Lung (tissue), 11 donors: ENCODE measurements at regions not wholly inside any gene's neighbourhood (a gene's known extent, or its start where the extent isn't known, plus 50 kb on each side); places are given as distances from the start of the nearest gene placed in this dataset.
"Not testable (repeated sequence)": the region's sequence is repeated elsewhere in the genome, so short reads cannot be mapped to it uniquely, and the experiment has no call there.

Experiments
- ATAC-seq: fragments of 200-7000 bp; cut with Tn5 transposase; one replicate; pipeline ENCODE4 v1.9.1; 2020; ENCODE audit warnings: moderate number of reproducible peaks; ENCODE audit not compliant: insufficient read depth, low FRiP score
- DNase-seq, 3 donors: peaks; one replicate each; pipeline ENCODE4 v3.0.0-alpha.2; 2013 to 2017
- H3K27ac ChIP-seq, 2 donors: one replicate each; pipeline ENCODE4 v1.5.1; 2013; ENCODE audit warnings: mild to moderate bottlenecking in 2 of 2, moderate library complexity in 2 of 2, control low read depth in 1 of 2, inconsistent platforms in 1 of 2, low read depth in 1 of 2, low read length in 1 of 2
- H3K27me3 ChIP-seq, 3 donors: one replicate each; pipeline ENCODE4 v1.5.1; 2013; ENCODE audit warnings: low read length in 2 of 3; ENCODE audit not compliant: control insufficient read depth in 3 of 3, insufficient read depth in 3 of 3
- H3K36me3 ChIP-seq, 4 donors: one replicate each; pipeline ENCODE4 v1.5.1; 2013; ENCODE audit warnings: low read length in 4 of 4, mild to moderate bottlenecking in 1 of 4, moderate library complexity in 1 of 4; ENCODE audit not compliant: control insufficient read depth in 4 of 4, insufficient read depth in 4 of 4
- H3K4me1 ChIP-seq, 5 donors: one replicate each; pipeline ENCODE4 v1.5.1; 2013; ENCODE audit warnings: low read length in 5 of 5, mild to moderate bottlenecking in 2 of 5, moderate library complexity in 1 of 5; ENCODE audit not compliant: control insufficient read depth in 5 of 5, insufficient read depth in 5 of 5
- H3K4me3 ChIP-seq: one replicate; pipeline ENCODE4 v1.5.1; 2013; ENCODE audit warnings: mild to moderate bottlenecking, control low read depth, moderate library complexity
- H3K9ac ChIP-seq, 2 donors: one replicate each; pipeline ENCODE4 v1.5.1; 2013; ENCODE audit warnings: low read length in 2 of 2, control low read depth in 1 of 2; ENCODE audit not compliant: insufficient read depth in 1 of 2
- H3K9me3 ChIP-seq, 4 donors: one replicate each; pipeline ENCODE4 v1.5.1; 2013; ENCODE audit warnings: low read length in 3 of 4, mild to moderate bottlenecking in 1 of 4, moderate library complexity in 1 of 4; ENCODE audit not compliant: control insufficient read depth in 4 of 4, insufficient read depth in 3 of 4
- CTCF ChIP-seq: IDR thresholded peaks from 2 replicates; pipeline ENCODE4 v1.5.1; 2012; ENCODE audit warnings: mild to moderate bottlenecking; ENCODE audit errors: control extremely low read depth, extremely low read depth
- WGBS, 2 donors: extraction: QIAGEN DNeasy Blood & Tissue Kit; methylation state at CpG; one replicate each; pipeline ENCODE4 v1.1.7; 2013; 5-methylcytosine and 5-hydroxymethylcytosine counted together
- donor health status: control.
- donor health status: control.
- donor health status: Bipolar disorder and iron deficiency.
- donor health status: healthy.
- donor health status: DM: yes; HTN: yes; CAD: no.

DNA sequence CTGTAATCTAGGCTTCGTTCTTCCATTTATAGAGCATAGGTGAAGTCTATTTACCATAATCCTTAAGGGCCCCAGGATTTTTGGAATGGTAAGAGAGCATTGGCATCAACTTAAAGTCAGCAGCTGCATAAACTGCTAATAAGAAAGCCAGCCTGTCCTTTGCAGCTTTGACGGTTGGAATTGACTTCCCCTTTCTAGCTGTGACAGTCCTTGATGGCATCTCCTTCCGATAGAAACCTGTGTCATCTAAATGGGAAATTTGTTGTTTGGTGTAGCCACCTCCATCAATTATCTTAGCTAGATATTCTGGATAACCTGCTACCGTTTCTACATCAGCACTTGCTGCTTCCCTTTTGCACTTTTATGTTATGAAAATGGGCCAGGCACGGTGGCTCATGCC is 58.0 kb upstream of the GLYATL1B start:
- WGBS, 2 donors = 70 to 75% methylated on average over 5 of the region's 5 CpGs
- no peak for TF ChIP-seq CTCF
- no peaks in the 10 kb centered on the region for H3K36me3 ChIP-seq
- H3K9ac ChIP-seq = no peak overlapping the region
- no peak overlapping the region for H3K4me3 ChIP-seq
- no peaks in the 10 kb centered on the region for H3K27me3 ChIP-seq
- H3K27ac ChIP-seq = no peak overlapping the region
- no peak for ATAC-seq
- no peak for DNase-seq
- H3K4me1 ChIP-seq = peaks cover 0 to 2% (median 0%) of the 10 kb centered on the region in 5 donors
- no peaks in the 10 kb centered on the region for H3K9me3 ChIP-seq

DNA sequence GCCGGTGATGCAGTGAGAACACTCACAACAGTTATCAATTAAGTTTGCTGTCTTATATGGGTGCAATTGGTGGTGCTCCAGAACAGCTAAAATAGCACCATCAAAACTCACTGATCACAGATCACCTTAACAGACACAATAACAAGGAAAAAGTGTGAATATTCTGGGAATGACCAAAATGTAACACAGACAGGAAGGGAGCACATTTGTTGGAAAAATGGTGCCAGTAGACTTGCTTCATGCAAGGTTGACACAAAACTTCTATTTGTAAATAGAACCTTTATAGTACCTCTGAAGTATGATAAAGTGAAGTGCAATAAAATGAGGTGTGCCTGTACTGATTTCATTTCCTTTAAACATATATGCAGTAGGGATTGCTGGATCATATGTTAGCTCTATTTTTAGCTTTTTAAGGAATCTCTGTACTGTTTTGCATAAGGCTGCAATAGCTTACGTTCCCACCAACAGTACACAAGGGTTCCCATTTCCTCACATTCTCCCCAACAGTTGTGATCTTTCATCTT is 56.7 kb upstream of the GLYATL1B start:
- no peak for TF ChIP-seq CTCF
- H3K4me1 ChIP-seq = peaks cover 0 to 2% (median 0%) of the 10 kb centered on the region in 5 donors
- no peak for ATAC-seq
- H3K36me3 ChIP-seq = no peaks in the 10 kb centered on the region
- 66 to 78% methylated on average over 2 of the region's 2 CpGs for WGBS, 2 donors
- no peaks in the 10 kb centered on the region for H3K27me3 ChIP-seq
- no peak for DNase-seq
- no peak overlapping the region for H3K27ac ChIP-seq
- H3K9me3 ChIP-seq = no peaks in the 10 kb centered on the region
- H3K4me3 ChIP-seq = no peak overlapping the region
- no peak overlapping the region for H3K9ac ChIP-seq

GRCh38 chr11:59030037-59030436 is 56.1 kb upstream of the GLYATL1B start:
- 69 to 80% methylated on average over 4 of the region's 4 CpGs for WGBS, 2 donors
- TF ChIP-seq CTCF = no peak
- Histone ChIP-seq H3K4me3 (no peak overlapping the region), H3K27me3 (no peaks in the 10 kb centered on the region), H3K4me1 (peaks cover 0 to 2% (median 0%) of the 10 kb centered on the region in 5 donors), H3K27ac (no peak overlapping the region), H3K9me3 (no peaks in the 10 kb centered on the region), H3K36me3 (no peaks in the 10 kb centered on the region), H3K9ac (no peak overlapping the region)
- DNase-seq (no peak), ATAC-seq (no peak)

- not testable (repeated sequence) for ATAC-seq
- WGBS, 2 donors = 80 to 92% methylated on average over 1 of the region's 1 CpG
Observed at GRCh38 chr11:59031746-59032145, 54.4 kb upstream of the GLYATL1B start.

More at GRCh38 chr11:59031746-59032145, 54.4 kb upstream of the GLYATL1B start:
- H3K36me3 ChIP-seq, H3K27me3 ChIP-seq, H3K9ac ChIP-seq, H3K9me3 ChIP-seq, H3K4me1 ChIP-seq, H3K4me3 ChIP-seq, DNase-seq, H3K27ac ChIP-seq: not testable (repeated sequence)
